OCI-LY3 (cell line): ENCODE measurements at regions not wholly inside any gene's neighbourhood (a gene's known extent, or its start where the extent isn't known, plus 50 kb on each side); places are given as distances from the start of the nearest gene placed in this dataset.
"Not testable (repeated sequence)": the region's sequence is repeated elsewhere in the genome, so short reads cannot be mapped to it uniquely, and the experiment has no call there.

ENCODE experiments used
- CTCF ChIP-seq: fragments of 200-600, 300-600 bp; sonication (generic); IDR thresholded peaks from 2 replicates; pipeline ENCODE4 v1.5.1; 2014; ENCODE audit warnings: antibody characterized with exemption, low read length, low read depth
- EZH2phosphoT487 ChIP-seq: fragments of 200-600 bp; shearing (Covaris generic); IDR thresholded peaks from 2 replicates; pipeline ENCODE4 v1.6.1; 2018; ENCODE audit warnings: antibody characterized with exemption, mixed run types, low read depth

GRCh38 chr3:180448407-180448806, 153.6 kb upstream of the TTC14 start:
- not testable (repeated sequence) for TF ChIP-seq CTCF, EZH2phosphoT487
